ENCODE measurements at regions not wholly inside any gene's neighbourhood (a gene's known extent, or its start where the extent isn't known, plus 50 kb on each side); places are given as distances from the start of the nearest gene placed in this dataset.

DNA sequence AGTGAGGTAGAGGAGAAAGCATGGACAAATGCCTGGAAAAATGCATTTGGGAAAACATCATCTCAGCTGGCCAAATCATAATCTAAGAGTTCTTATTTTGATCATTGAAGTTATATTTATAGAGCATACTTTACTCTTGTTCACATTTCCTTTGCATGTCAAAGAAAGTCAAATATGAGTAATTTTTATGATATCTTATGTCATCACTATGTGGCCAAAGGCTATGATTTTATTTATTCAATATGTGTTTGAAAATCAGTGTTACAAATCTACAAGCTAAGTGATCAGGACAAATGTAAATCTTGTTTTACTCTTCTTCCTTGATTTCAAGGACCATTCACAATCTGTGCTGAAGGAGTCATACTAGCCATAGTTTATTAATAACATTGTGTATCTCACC, 237.2 kb upstream of the DPH6 start:
- DNase-seq = no peak

DNA sequence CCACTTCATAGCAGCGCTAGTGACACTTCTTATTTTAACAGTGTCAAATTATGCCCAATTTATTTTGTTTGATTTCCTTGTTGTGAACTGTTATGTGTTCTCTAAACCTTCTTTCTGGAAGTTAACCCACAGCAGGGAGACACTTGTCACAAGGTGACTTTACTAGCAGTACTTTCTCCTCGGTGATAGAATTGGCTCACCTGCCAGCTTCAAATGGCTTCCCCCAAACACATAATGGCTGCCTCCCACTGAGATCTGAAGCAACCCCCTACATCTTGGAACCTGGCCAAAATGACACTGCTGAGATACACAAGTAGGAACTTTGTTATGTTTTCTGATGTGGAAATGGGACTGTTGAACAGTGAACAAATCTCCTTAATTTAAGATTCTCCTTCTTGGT, 238.8 kb upstream of the DPH6 start:
- DNase-seq = no peak

DNA sequence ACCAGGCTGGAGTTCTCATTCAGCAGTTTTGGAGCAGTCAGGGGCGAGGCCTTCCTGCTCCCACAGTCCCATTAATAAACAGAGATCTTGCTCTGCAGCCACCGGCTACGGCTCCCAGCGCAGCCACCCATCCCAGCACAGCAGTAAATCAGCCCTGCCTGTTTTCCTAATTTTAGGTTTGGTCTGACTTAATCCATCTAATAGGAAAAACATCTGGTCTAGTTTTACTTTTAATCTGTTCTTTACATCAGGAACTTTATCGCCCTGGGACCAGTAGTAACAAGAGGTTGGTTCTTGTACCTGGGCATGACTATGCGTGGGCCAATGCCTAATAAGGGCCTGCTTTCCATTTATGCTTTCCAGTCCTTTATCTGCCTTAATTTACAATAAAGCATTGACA, 264.0 kb upstream of the DPH6 start:
- no peak for DNase-seq

DNA sequence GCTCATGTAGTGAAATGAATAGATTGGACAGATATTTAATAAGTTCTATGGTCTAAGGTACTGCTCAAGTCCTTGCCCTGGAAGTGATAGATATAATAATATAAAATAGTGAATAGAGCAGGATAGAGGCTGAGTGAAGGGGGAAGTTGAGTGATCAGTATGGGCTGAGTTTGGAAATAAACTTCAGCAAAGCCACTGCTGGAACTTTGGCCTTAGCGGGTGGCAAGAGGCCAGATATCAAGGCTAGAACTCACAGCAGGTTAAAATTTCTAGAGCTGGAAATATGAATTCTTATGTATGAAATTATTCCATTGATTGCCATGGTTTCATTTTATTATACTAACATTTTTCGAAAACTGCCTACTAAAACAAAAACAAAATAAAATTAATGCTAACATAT, 267.6 kb upstream of the DPH6 start:
- DNase-seq = no peak

DNA sequence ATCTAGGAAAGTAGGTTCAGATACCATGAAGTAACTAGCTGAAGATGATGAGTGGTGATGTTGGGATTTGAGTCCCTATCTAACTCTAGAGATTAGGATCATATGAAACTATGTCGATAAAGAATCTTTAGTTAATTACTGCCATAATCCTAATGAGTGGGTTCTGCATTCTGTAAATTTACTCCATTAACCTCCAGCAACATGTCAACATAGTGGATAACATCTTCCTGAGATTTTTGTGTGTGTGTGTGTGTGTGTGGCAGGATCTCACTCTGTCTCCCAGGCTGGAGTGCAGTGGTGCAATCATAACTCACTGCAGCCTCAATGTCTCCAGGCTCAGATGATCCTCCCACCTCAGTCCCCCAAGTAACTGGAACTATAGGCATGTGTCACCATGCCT, 272.9 kb upstream of the DPH6 start:
- no peak for DNase-seq

DNA sequence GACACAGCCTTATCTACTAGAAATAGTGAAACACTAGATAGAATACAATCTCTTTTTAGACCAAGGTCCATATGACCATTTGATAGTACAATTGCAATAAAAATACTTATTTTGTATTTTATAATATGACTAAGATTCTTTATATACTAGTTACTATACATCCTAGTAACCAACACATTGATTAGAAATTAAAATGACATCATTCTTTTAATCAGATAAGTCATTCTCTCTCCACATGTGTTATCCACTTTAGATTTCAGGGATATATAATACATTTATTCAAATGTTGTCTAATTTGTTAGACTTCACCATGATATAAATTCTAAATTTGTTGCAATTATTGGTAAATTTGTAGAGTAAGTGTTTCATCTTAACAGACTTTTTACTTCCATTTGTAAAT, 276.2 kb upstream of the DPH6 start:
- DNase-seq = no peak

DNA sequence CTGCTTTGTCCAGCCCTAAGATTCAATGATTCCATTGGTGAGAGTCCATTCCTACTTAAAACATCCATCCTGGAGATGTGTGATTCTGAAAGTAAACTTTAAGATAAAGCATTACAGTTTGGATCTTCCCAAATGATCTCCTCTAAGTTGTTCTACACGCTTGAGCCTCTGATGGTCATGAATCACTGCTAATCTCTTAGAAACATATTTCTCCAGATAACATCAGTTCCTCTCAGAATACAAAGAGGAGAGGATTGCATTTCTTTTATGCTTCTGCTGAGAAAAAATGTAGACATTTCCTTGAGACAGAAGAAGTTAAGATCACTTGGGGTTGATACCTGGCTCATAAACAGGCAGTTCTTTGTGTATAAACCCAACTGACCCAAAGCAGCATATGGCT, 281.2 kb upstream of the DPH6 start:
- DNase-seq = no peak

DNA sequence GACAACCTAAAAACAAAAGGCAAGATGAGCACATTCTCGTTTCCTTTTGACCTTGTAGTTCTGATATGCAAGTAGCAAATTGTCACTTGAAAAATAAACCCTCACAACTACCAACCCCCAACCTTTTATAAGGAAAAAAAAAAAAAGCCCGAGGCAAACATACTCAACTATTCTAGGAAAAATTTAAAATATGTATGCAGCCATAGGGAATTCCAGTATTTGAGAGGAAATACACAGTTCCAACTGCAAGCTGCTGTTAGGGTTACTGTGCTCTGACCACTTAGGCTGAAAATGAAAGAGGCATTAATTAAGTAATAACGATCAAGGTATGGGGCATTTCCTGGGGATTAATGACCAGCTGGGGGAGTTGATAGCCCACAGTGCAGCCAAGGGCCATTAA, 281.9 kb upstream of the DPH6 start:
- DNase-seq = no peak

DNA sequence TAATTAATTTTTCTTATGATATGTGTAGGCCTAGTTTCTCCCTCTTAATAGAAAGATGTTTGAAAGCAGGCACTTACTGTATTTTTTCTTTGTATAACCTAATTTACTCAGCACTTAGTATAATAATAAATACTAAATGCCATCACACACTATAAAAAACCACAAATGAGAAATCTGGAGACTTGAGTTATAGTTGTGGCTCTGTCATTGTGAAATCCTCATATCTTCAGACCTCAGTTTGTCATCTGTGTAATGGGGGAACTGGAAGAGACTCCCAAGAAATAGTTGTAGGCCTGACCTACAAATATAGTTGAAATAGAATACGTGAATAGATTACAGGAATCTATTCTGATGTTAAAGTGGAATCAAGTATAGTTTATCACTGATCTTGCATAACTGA, 287.6 kb upstream of the DPH6 start:
- no peak for DNase-seq

DNA sequence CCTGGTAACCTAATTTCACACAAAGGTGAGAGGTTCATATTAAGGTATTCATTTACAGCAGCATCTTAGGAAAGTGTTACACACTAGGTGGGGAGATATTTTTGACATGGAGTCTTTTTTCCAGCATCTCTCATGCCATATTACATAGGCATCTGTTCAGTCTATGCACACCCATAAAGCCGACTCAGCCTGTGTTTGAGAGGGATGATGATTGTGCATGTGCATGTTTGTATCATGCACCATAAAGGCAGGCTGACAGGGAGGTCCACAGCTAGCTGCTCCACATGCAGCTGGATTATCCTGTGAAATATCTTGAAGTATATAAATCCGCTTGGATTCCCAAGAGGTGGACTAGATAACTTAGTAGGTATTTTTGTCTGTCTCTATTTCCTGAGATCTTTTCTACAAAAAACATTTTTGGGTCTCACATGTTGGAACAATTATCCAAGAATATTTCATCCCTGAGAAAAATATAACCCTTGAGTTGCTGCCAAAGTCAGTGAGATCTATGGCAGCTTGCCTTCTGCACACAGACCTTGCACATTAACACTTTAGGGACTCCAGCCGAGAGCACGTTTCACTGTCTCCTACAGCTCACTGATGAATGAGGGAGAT, 288.4 kb upstream of the DPH6 start:
- DNase-seq = no peak

DNA sequence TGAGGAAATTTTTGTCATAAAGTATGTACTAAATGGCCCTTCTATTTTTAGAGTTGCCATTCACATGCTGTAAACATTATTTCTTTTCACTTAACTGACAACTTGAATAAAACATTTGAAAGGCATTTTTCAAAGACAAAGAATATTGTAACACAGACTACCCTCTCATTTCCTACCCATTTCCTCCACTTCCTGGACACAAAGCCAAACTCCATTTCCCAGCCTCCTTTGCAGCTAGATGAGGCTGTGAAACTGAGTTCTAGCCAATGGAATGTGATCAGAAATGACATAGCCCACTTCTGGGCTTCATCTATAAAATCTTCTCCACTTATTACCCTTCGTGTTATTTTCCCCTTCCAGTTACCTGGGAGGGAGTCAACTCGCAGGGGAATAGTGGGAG, 288.9 kb upstream of the DPH6 start:
- no peak for DNase-seq

DNA sequence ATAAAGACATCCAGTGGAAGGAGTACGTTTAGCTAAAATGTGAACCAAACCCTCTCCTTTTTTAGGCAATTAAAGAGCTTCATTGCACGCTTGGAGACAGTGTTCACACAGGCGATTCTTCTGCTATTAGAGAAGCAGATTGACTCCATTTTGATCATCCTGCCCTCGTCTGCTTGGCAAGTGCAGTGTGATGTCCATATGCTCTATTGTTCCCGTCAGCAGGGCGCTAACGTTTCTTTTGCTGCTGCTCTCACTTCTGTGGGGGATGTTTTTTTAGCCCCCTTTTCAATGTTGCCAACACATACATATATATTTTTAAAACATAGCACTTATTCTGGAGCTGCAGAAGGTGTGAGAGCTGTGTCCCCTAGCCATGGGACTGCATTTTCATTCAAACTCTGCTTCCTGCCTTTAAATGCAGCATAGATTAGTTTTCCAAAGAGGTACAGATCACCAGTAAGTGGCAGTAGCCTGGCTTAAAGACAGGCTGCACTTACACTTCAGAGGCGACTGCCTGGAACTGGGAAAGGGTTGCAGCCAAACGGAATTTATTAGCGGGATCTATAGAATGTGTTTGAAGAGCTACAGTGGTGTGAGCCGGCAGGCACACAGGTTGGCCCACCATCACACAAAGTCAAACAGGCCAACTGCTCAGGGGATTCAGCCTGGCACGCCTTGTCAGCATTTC, 292.6 kb upstream of the DPH6 start:
- no peak for DNase-seq

DNA sequence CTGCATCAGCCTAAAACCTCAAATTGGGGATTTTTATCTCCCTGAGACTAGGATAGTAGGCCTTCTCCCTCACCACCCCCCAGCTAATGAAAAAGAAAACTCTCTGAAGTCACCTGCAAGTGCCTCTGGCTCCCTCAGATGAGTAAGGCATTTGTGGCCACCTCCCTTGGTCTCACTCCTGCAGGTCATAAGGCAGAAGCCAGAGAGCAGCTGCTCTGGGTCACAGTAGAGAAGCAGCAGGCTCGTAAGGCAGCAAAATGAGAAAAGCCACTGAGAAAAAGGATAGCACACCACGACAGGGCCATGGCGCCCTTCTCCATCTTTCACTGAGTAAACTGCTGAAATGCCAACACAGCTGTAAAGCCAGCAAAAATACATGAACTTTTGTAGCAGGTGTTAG, 296.7 kb upstream of the DPH6 start:
- DNase-seq = no peak

DNA sequence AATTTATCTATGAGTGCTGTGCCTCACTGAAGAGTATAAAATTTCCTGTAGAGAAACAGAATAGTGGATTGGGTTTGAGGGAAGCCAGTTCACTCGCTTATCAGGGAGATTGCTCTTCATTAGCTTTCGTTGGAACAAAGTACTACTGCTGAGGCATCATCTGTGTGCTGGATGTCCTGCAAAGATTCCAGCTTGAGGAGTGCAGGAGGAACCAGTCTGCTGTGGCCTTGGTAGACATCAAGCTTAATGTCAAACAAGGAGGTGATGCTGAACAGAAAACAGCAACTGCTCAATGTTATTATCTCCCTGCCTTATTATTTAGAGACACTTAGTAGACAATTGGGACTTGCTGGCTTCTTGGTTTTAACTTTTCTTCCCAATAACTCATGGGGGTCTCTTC, 297.5 kb upstream of the DPH6 start:
- DNase-seq = no peak

DNA sequence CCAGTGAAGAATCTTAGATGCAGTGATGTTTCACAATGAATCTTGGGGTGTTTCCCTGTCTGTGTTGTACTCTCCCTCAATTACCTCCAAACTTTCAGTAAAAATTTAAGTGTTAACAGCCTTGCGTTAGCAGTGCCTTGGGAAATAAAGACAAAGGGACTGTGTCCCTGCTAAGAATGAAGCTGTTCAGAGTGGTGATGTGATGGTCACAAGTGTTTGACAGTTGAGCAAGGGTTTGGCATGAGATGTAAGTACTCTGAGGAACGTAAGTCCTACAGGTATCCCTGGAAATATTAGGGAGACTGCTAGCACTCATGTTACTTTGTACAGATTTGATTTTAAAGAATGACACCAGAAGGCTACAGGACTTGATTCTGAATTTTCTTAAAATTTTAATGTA, 304.3 kb upstream of the DPH6 start:
- DNase-seq = no peak

DNA sequence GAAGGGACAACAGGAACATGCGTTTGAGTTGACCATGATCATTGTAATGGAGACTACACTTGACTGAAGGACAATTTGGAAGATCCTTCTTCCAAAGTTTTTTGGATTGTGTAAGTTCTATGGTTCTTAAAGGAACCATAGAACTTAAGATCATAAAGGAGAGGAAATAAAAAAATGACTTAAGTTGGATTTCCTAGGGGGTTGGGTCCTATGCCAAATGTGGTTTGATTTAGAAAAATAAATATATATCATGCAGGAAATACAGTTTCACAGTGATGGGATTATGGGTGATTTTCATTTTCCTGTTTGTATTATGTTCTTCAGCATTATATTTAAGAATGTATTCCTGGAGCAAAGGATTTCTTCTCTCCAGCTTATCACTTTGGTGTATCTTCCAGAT, 305.5 kb upstream of the DPH6 start:
- no peak for DNase-seq

DNA sequence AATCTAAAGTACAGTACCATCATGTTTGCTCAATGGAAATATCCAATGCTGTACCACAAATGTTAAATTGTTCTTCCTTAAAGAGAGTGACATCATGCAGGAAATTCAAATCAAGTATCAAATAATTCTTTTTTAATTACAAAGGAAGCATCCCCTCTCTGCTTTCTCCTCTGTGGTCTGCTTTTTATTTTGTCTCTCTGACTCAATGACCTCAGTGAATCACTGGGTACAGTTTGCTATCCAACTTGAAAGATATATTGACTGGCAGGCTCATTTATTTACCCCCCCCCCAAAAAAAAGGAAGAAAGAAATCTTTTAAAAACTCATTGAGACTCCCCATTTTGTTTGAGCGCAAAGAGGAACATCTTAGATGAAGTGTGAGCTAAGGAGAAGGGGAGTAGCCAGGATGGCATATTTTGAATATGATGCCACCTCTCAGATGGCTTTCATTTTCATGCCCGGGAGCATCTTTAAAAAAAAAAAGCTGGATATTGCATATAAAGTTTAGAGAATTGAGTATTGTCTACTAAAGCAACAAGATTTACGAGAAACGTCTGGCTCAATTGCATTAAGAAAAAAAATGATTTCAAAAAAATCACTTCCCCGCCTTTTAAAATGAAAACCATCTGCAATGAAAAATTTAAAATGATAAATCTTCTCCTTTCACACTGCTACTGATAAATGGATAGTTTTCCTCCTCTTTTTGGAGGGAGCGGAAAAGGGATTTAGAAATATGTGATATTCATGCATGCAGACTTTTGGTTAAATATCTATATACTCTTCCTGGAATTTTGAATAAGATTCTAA, 307.1 kb upstream of the DPH6 start:
- no peak for DNase-seq

DNA sequence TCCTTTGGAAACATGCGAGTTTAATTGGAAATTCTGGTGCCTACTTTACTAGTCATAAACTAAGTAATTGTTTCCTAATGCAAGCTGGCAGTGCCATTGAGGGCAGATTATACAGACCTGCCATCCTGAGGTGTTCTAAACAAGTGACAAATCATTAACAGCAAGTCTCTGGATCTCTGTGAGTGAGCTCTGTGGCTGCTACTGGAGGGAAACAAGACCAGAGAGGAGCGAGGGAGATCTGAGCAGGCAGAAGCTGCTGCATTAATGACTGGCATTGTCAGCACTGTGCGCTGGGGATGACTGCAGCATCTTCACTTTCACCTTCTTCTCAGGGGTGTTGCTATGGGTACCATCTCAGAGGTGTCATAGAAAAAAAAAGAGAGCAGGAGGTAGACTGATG, 308.4 kb upstream of the DPH6 start:
- DNase-seq = no peak

DNA sequence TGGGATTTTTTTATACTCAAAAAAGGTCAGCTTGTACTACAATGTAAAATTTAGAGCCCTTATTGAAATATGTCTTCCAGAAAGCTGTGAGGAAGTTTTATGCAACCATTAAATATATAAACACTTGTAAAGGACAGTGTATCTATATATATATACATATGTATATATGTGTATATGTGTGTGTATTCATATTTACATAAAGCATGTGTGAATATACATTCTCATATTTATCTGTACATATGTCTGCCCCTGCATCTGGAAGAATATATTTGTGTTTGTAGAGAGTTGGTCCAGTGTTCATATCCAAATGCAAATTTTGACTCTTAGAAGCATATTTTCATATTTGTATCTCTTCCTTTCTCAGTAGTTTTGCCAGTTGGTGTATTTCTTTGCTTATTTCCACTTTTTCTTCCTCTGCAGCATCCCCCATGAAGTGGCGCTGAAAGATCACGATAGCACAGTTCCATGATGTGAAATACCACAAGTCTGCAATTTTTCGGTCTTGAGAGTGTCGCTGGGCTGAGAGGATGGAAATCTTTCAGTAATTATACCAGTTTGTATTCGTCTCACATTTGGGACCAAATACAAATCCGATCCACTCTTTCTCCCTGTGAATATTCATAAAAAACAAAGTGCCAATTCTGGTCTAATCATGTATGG, 311.7 kb upstream of the DPH6 start:
- no peak for DNase-seq

DNA sequence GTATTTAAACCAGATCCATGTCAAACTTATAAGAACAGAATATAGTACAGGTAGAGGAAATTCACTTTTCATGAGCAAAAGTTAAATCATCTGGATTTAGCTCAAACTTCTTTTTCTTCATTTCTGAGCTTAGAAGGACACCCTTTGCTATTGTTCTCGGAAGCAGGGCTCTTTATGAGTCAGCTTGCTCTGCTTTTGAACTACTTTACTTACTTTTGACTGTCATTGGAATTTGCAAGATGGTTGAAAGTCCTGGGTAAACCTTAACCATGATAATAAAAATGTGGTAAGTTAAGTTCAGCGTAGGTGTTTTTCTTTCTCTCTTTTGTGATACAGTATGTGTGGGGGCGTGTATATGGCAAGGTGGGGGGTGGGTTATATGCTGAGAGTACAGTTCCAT, 312.7 kb upstream of the DPH6 start:
- DNase-seq = no peak

DNA sequence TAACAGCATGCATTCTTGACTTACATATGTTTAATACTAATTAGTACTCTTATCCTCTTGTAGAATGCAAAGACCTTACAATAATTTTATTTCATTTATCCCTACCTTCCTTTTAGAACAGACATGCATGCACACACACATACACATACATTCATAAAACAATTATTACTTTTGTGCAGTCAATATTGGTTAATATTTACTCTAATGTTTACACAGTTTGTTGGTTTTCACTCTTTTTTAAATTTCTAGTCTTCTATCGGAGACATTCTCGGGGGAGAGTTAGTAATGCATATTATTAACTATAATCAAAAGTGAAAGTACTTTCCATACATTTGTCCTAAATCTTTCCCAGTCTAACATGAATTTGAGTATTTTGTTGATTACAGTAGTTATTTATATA, 317.7 kb upstream of the DPH6 start:
- no peak for DNase-seq

DNA sequence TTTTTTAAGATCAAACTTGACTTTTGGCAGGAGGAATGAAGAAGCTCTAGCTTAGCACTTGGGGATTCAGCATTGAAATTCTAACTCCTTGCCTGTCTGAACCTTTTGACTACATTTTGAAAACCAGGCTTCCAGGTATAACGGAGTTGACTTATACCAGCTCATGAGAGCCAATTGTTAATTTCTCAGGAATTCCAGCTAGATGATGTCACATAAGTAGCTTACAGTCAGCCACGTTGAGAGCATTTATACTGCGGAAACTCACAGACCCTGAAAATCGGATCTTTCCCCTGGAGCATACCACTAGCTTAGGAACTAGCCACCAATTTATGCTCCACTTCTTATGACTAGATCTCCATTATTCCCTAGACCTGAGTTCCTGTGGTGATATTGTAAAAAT, 321.4 kb upstream of the DPH6 start:
- DNase-seq = no peak

DNA sequence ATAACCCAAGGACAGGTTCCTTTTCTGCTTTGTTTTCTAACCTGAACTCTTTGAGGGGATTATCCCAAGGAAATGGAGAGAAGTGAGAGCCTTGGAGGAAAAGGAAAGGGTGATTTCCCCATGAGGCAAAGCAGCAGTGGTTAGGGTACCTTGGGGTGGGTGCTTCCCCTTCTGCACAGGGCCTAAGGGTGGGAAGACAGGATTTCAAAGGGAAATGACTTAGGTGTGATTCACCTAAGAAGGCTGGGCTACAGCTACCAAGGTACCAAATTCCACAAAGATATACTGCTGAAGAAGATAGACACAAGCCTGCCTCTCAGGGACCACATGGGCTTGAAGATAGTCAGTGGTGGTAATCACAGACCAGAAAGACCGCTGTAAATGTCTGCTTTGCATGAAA, 325.3 kb upstream of the DPH6 start:
- no peak for DNase-seq

DNA sequence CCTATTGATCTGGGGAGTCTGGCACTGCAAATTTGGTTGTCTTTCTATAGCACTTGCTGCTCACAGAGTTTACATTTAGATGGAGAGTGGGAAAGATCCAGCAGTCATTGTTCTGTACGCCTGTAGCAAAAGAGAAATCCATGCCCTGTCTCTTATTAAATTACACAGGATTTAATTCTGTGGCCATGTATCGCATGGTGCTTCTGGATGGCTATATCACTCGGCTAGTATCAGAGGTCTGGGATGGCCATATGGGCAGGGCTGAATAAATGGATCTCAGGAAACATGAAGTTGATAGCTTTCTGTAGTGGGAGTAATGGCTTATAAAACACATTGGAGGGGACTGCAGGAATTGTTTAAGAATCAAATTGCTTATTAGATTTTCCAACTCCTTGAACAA, 325.8 kb upstream of the DPH6 start:
- no peak for DNase-seq
